ENCODE measurements at regions not wholly inside any gene's neighbourhood (a gene's known extent, or its start where the extent isn't known, plus 50 kb on each side); places are given as distances from the start of the nearest gene placed in this dataset.

GRCh38 chr18:24603151-24603550 is 142.7 kb downstream of the HRH4 start:
- Histone ChIP-seq H3K36me3 (ENCODE audit: control insufficient read depth, insufficient read depth, low read length) (no peaks in the 10 kb centered on the region), H3K27me3 (ENCODE audit: control insufficient read depth, insufficient read depth, low read length) (peaks cover 6% of the 10 kb centered on the region; the same call in 1 of the 2 replicates), H3K4me3 (ENCODE audit: low read depth in 2 of 2, low read length in 2 of 2) (no peak overlapping the region), H3K4me1 (ENCODE audit: control insufficient read depth, insufficient read depth, low read length) (no peaks in the 10 kb centered on the region), H3K9me3 (ENCODE audit: control insufficient read depth, insufficient read depth, low read depth, low read length) (no peaks in the 10 kb centered on the region), H3K27ac (ENCODE audit: low read length) (no peak overlapping the region)
- no TSS peak for BruUV-seq (replicated peaks)
- in situ Hi-C loops (cut with HindIII; ENCODE audit: low pct_unique_long_range_greater_than_20kb, low sequenced_read_pairs), result no loop called here
- ChIA-PET POLR2A (no interaction called here), CTCF (no interaction called here)
- ATAC-seq, result no peak
- TF ChIP-seq SIN3A (IDR thresholded peaks at IDR 0.05; ENCODE audit: borderline replicate concordance, insufficient read depth, low read depth, low read length), result no peak
- TF ChIP-seq TCF7L2 (IDR thresholded peaks at IDR 0.05; ENCODE audit: low read depth, low read length), result no peak
- TF ChIP-seq POLR2AphosphoS5 (IDR thresholded peaks at IDR 0.05; ENCODE audit: low read depth, low read length), result no peak
- TF ChIP-seq, protein P1, sequence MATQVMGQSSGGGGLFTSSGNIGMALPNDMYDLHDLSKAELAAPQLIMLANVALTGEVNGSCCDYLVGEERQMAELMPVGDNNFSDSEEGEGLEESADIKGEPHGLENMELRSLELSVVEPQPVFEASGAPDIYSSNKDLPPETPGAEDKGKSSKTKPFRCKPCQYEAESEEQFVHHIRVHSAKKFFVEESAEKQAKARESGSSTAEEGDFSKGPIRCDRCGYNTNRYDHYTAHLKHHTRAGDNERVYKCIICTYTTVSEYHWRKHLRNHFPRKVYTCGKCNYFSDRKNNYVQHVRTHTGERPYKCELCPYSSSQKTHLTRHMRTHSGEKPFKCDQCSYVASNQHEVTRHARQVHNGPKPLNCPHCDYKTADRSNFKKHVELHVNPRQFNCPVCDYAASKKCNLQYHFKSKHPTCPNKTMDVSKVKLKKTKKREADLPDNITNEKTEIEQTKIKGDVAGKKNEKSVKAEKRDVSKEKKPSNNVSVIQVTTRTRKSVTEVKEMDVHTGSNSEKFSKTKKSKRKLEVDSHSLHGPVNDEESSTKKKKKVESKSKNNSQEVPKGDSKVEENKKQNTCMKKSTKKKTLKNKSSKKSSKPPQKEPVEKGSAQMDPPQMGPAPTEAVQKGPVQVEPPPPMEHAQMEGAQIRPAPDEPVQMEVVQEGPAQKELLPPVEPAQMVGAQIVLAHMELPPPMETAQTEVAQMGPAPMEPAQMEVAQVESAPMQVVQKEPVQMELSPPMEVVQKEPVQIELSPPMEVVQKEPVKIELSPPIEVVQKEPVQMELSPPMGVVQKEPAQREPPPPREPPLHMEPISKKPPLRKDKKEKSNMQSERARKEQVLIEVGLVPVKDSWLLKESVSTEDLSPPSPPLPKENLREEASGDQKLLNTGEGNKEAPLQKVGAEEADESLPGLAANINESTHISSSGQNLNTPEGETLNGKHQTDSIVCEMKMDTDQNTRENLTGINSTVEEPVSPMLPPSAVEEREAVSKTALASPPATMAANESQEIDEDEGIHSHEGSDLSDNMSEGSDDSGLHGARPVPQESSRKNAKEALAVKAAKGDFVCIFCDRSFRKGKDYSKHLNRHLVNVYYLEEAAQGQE (IDR thresholded peaks at IDR 0.05; ENCODE audit: insufficient read depth in 1 of 2, low read depth in 2 of 2, low read length in 1 of 2), result no peak
- TF ChIP-seq, protein P2, sequence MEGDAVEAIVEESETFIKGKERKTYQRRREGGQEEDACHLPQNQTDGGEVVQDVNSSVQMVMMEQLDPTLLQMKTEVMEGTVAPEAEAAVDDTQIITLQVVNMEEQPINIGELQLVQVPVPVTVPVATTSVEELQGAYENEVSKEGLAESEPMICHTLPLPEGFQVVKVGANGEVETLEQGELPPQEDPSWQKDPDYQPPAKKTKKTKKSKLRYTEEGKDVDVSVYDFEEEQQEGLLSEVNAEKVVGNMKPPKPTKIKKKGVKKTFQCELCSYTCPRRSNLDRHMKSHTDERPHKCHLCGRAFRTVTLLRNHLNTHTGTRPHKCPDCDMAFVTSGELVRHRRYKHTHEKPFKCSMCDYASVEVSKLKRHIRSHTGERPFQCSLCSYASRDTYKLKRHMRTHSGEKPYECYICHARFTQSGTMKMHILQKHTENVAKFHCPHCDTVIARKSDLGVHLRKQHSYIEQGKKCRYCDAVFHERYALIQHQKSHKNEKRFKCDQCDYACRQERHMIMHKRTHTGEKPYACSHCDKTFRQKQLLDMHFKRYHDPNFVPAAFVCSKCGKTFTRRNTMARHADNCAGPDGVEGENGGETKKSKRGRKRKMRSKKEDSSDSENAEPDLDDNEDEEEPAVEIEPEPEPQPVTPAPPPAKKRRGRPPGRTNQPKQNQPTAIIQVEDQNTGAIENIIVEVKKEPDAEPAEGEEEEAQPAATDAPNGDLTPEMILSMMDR (IDR thresholded peaks at IDR 0.05), result no peak
- intact Hi-C loops (cut with micrococcal nuclease; ENCODE audit: unreplicated experiment), result loop anchor here (5.0 kb wide), 1 partner anchor 289 kb away; no protein-coding TSS in a partner anchor
- DNase-seq (ENCODE audit: low read depth, low spot score), result no peak

GRCh38 chr18:24605444-24605843 is 145.0 kb downstream of the HRH4 start:
- no peak overlapping the region for H3K27ac ChIP-seq (ENCODE audit: low read length)
- in situ Hi-C loops (cut with HindIII; ENCODE audit: low pct_unique_long_range_greater_than_20kb, low sequenced_read_pairs), result no loop called here
- POLR2A ChIA-PET, result no interaction called here
- H3K36me3 ChIP-seq (ENCODE audit: control insufficient read depth, insufficient read depth, low read length), result no peaks in the 10 kb centered on the region
- intact Hi-C loops (cut with micrococcal nuclease; ENCODE audit: unreplicated experiment), result no loop called here
- H3K4me3 ChIP-seq (ENCODE audit: low read depth in 2 of 2, low read length in 2 of 2), result no peak overlapping the region
- no TSS peak for BruUV-seq (replicated peaks)
- no peaks in the 10 kb centered on the region for H3K9me3 ChIP-seq (ENCODE audit: control insufficient read depth, insufficient read depth, low read depth, low read length)
- ATAC-seq, result no peak
- TF ChIP-seq SIN3A (IDR thresholded peaks at IDR 0.05; ENCODE audit: borderline replicate concordance, insufficient read depth, low read depth, low read length), result no peak
- TF ChIP-seq, protein P1 (IDR thresholded peaks at IDR 0.05; ENCODE audit: insufficient read depth in 1 of 2, low read depth in 2 of 2, low read length in 1 of 2), result no peak
- no peak for TF ChIP-seq POLR2AphosphoS5 (IDR thresholded peaks at IDR 0.05; ENCODE audit: low read depth, low read length)
- TF ChIP-seq TCF7L2 (IDR thresholded peaks at IDR 0.05; ENCODE audit: low read depth, low read length), result no peak
- CTCF ChIA-PET, result no interaction called here
- DNase-seq (ENCODE audit: low read depth, low spot score), result no peak
- H3K27me3 ChIP-seq (ENCODE audit: control insufficient read depth, insufficient read depth, low read length), result peaks cover 6% of the 10 kb centered on the region; the same call in 1 of the 2 replicates
- no peaks in the 10 kb centered on the region for H3K4me1 ChIP-seq (ENCODE audit: control insufficient read depth, insufficient read depth, low read length)
